ENCODE measurements at regions not wholly inside any gene's neighbourhood (a gene's known extent, or its start where the extent isn't known, plus 50 kb on each side); places are given as distances from the start of the nearest gene placed in this dataset.
"Not testable (repeated sequence)": the region's sequence is repeated elsewhere in the genome, so short reads cannot be mapped to it uniquely, and the experiment has no call there.

GRCh38 chr1:219708919-219709543 lies 96.1 kb upstream of the ZC3H11B start:
- DNase-seq (ENCODE audit: low read depth) (no peak), FAIRE-seq (no peak)
- Histone ChIP-seq H3K27me3 (ENCODE audit: control insufficient read depth, insufficient read depth, low read length) (no peaks in the 10 kb centered on the region), H3K4me3 (ENCODE audit: low read depth, low read length) (no peak overlapping the region), H3K36me3 (ENCODE audit: control insufficient read depth, insufficient read depth, low read length) (no peaks in the 10 kb centered on the region)
- no peak for TF ChIP-seq CTCF (IDR thresholded peaks at IDR 0.05; ENCODE audit: insufficient read depth, low read length, severe bottlenecking)

GRCh38 chr1:219707885-219708284 lies 95.0 kb upstream of the ZC3H11B start:
- not testable (repeated sequence) for H3K4me3 ChIP-seq (ENCODE audit: low read depth, low read length); FAIRE-seq; DNase-seq (ENCODE audit: low read depth); H3K36me3 ChIP-seq (ENCODE audit: control insufficient read depth, insufficient read depth, low read length); H3K27me3 ChIP-seq (ENCODE audit: control insufficient read depth, insufficient read depth, low read length)

- not testable (repeated sequence) for H3K27me3 ChIP-seq (ENCODE audit: control insufficient read depth, insufficient read depth, low read length); H3K36me3 ChIP-seq (ENCODE audit: control insufficient read depth, insufficient read depth, low read length); H3K4me3 ChIP-seq (ENCODE audit: low read depth, low read length); FAIRE-seq; DNase-seq (ENCODE audit: low read depth)
These were observed 91.4 kb upstream of the ZC3H11B start for GRCh38 chr1:219704331-219704730.

- FAIRE-seq (no peak), DNase-seq (ENCODE audit: low read depth) (no peak)
- no peaks in the 10 kb centered on the region for H3K36me3 ChIP-seq (ENCODE audit: control insufficient read depth, insufficient read depth, low read length)
- TF ChIP-seq CTCF (IDR thresholded peaks at IDR 0.05; ENCODE audit: insufficient read depth, low read length, severe bottlenecking), result no peak
- H3K27me3 ChIP-seq (ENCODE audit: control insufficient read depth, insufficient read depth, low read length), result no peaks in the 10 kb centered on the region
- H3K4me3 ChIP-seq (ENCODE audit: low read depth, low read length), result no peak overlapping the region
These were observed 90.4 kb upstream of the ZC3H11B start for GRCh38 chr1:219703368-219703639.

- Histone ChIP-seq H3K4me3 (ENCODE audit: low read depth, low read length) (no peak overlapping the region), H3K27me3 (ENCODE audit: control insufficient read depth, insufficient read depth, low read length) (no peaks in the 10 kb centered on the region), H3K36me3 (ENCODE audit: control insufficient read depth, insufficient read depth, low read length) (no peaks in the 10 kb centered on the region)
- DNase-seq (ENCODE audit: low read depth) (no peak), FAIRE-seq (no peak)
- TF ChIP-seq CTCF (IDR thresholded peaks at IDR 0.05; ENCODE audit: insufficient read depth, low read length, severe bottlenecking), result no peak
These were observed 88.6 kb upstream of the ZC3H11B start for GRCh38 chr1:219701476-219701875.

GRCh38 chr1:219699870-219700269 lies 87.0 kb upstream of the ZC3H11B start:
- no peak for TF ChIP-seq CTCF (IDR thresholded peaks at IDR 0.05; ENCODE audit: insufficient read depth, low read length, severe bottlenecking)
- Histone ChIP-seq H3K4me3 (ENCODE audit: low read depth, low read length) (no peak overlapping the region), H3K27me3 (ENCODE audit: control insufficient read depth, insufficient read depth, low read length) (no peaks in the 10 kb centered on the region), H3K36me3 (ENCODE audit: control insufficient read depth, insufficient read depth, low read length) (no peaks in the 10 kb centered on the region)
- DNase-seq (ENCODE audit: low read depth) (peak; percentile 73), FAIRE-seq (no peak)

- no peaks in the 10 kb centered on the region for H3K27me3 ChIP-seq (ENCODE audit: control insufficient read depth, insufficient read depth, low read length)
- no peak for TF ChIP-seq CTCF (IDR thresholded peaks at IDR 0.05; ENCODE audit: insufficient read depth, low read length, severe bottlenecking)
- no peaks in the 10 kb centered on the region for H3K36me3 ChIP-seq (ENCODE audit: control insufficient read depth, insufficient read depth, low read length)
- H3K4me3 ChIP-seq (ENCODE audit: low read depth, low read length), result no peak overlapping the region
- FAIRE-seq (no peak), DNase-seq (ENCODE audit: low read depth) (no peak)
These were observed 84.8 kb upstream of the ZC3H11B start for GRCh38 chr1:219697682-219698081.
